ENCODE measurements at regions not wholly inside any gene's neighbourhood (a gene's known extent, or its start where the extent isn't known, plus 50 kb on each side); places are given as distances from the start of the nearest gene placed in this dataset.

DNA sequence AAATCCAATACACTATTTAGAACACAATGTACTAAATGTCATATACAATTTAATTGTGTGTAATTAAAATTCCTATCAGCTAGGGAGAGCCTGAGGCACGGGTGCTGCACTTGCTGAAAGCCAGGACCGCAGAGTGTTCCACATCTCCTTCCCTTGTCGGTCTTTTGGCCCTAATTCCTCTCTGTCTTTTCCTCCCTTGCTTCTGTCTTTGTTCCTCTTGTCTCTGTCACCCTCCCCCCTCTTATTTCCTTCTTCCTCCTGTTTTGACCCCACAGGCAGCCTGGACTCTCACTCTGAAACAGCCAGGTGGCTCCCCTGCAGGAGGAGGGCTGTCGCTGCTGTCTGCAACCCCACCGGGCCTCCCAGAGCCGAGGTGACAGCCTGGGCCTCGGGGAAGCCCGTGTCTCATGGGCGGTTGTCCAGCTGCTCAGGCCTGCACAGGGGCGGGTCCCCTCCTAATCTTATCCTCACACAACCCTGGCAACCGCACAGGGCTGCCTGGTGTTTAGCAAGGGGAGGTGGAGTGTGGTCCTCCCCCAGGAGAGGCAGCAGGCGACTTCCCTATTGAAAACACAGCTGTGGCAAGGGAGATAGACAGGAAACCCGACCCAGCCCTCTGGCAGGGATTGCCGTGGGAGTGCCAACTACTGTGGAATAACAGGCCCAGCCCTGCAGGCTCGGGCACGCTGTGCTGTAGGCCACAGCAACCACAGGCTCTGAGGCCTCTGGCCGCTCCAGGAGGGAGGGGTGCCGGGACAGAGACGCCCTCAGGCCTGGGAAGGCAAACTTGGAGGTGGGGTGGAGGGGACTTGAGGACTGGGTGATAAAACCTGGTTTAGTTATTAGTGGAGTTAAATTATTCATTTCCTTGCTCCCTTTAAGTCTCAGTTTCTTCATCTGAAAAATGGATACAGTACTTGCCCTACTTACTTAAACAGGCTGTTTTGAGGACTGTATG is 68.8 kb upstream of the WDR26 start (continued):
- TF ChIP-seq, protein P1, sequence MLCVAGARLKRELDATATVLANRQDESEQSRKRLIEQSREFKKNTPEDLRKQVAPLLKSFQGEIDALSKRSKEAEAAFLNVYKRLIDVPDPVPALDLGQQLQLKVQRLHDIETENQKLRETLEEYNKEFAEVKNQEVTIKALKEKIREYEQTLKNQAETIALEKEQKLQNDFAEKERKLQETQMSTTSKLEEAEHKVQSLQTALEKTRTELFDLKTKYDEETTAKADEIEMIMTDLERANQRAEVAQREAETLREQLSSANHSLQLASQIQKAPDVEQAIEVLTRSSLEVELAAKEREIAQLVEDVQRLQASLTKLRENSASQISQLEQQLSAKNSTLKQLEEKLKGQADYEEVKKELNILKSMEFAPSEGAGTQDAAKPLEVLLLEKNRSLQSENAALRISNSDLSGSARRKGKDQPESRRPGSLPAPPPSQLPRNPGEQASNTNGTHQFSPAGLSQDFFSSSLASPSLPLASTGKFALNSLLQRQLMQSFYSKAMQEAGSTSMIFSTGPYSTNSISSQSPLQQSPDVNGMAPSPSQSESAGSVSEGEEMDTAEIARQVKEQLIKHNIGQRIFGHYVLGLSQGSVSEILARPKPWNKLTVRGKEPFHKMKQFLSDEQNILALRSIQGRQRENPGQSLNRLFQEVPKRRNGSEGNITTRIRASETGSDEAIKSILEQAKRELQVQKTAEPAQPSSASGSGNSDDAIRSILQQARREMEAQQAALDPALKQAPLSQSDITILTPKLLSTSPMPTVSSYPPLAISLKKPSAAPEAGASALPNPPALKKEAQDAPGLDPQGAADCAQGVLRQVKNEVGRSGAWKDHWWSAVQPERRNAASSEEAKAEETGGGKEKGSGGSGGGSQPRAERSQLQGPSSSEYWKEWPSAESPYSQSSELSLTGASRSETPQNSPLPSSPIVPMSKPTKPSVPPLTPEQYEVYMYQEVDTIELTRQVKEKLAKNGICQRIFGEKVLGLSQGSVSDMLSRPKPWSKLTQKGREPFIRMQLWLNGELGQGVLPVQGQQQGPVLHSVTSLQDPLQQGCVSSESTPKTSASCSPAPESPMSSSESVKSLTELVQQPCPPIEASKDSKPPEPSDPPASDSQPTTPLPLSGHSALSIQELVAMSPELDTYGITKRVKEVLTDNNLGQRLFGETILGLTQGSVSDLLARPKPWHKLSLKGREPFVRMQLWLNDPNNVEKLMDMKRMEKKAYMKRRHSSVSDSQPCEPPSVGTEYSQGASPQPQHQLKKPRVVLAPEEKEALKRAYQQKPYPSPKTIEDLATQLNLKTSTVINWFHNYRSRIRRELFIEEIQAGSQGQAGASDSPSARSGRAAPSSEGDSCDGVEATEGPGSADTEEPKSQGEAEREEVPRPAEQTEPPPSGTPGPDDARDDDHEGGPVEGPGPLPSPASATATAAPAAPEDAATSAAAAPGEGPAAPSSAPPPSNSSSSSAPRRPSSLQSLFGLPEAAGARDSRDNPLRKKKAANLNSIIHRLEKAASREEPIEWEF (IDR thresholded peaks at IDR 0.05; ENCODE audit: insufficient replicate concordance, low read depth, low read length): no peak
- TF ChIP-seq ZNF217 (IDR thresholded peaks at IDR 0.05): peak; percentile 47; the same call in 1 of the 2 replicates
- TF ChIP-seq IKZF1 (conservative IDR thresholded peaks at IDR 0.05): peak; percentile 94
- TF ChIP-seq POU2F2 (IDR thresholded peaks at IDR 0.05; ENCODE audit: borderline replicate concordance, low read depth, low read length): no peak
- no peak for TF ChIP-seq KDM1A (IDR thresholded peaks at IDR 0.05; ENCODE audit: borderline replicate concordance)
- TF ChIP-seq MTA2 (IDR thresholded peaks at IDR 0.05; ENCODE audit: low read depth): peak; percentile 54; the same call in 1 of the 2 replicates
- peak; percentile 65; the same call in 1 of the 2 replicates for TF ChIP-seq DPF2 (IDR thresholded peaks at IDR 0.05)
- TF ChIP-seq BACH1 (IDR thresholded peaks at IDR 0.05; ENCODE audit: borderline replicate concordance): no peak
- TF ChIP-seq, protein P2, sequence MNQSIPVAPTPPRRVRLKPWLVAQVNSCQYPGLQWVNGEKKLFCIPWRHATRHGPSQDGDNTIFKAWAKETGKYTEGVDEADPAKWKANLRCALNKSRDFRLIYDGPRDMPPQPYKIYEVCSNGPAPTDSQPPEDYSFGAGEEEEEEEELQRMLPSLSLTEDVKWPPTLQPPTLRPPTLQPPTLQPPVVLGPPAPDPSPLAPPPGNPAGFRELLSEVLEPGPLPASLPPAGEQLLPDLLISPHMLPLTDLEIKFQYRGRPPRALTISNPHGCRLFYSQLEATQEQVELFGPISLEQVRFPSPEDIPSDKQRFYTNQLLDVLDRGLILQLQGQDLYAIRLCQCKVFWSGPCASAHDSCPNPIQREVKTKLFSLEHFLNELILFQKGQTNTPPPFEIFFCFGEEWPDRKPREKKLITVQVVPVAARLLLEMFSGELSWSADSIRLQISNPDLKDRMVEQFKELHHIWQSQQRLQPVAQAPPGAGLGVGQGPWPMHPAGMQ (IDR thresholded peaks at IDR 0.05; ENCODE audit: borderline replicate concordance): no peak
- TF ChIP-seq, protein P3, sequence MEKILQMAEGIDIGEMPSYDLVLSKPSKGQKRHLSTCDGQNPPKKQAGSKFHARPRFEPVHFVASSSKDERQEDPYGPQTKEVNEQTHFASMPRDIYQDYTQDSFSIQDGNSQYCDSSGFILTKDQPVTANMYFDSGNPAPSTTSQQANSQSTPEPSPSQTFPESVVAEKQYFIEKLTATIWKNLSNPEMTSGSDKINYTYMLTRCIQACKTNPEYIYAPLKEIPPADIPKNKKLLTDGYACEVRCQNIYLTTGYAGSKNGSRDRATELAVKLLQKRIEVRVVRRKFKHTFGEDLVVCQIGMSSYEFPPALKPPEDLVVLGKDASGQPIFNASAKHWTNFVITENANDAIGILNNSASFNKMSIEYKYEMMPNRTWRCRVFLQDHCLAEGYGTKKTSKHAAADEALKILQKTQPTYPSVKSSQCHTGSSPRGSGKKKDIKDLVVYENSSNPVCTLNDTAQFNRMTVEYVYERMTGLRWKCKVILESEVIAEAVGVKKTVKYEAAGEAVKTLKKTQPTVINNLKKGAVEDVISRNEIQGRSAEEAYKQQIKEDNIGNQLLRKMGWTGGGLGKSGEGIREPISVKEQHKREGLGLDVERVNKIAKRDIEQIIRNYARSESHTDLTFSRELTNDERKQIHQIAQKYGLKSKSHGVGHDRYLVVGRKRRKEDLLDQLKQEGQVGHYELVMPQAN (conservative IDR thresholded peaks at IDR 0.05): no peak
- TF ChIP-seq, protein P4, sequence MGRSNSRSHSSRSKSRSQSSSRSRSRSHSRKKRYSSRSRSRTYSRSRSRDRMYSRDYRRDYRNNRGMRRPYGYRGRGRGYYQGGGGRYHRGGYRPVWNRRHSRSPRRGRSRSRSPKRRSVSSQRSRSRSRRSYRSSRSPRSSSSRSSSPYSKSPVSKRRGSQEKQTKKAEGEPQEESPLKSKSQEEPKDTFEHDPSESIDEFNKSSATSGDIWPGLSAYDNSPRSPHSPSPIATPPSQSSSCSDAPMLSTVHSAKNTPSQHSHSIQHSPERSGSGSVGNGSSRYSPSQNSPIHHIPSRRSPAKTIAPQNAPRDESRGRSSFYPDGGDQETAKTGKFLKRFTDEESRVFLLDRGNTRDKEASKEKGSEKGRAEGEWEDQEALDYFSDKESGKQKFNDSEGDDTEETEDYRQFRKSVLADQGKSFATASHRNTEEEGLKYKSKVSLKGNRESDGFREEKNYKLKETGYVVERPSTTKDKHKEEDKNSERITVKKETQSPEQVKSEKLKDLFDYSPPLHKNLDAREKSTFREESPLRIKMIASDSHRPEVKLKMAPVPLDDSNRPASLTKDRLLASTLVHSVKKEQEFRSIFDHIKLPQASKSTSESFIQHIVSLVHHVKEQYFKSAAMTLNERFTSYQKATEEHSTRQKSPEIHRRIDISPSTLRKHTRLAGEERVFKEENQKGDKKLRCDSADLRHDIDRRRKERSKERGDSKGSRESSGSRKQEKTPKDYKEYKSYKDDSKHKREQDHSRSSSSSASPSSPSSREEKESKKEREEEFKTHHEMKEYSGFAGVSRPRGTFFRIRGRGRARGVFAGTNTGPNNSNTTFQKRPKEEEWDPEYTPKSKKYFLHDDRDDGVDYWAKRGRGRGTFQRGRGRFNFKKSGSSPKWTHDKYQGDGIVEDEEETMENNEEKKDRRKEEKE (IDR thresholded peaks at IDR 0.05): no peak
- TF ChIP-seq GABPA (IDR thresholded peaks at IDR 0.05; ENCODE audit: low read depth): no peak
- TF ChIP-seq NRF1 (conservative IDR thresholded peaks at IDR 0.05; ENCODE audit: low read depth, low read length): no peak
- TF ChIP-seq SIN3A (IDR thresholded peaks at IDR 0.05; ENCODE audit: low read depth, low read length): 0 out of 2 replicates have a peak, but pooled peaks have one; percentile 37
- TF ChIP-seq, protein P5, sequence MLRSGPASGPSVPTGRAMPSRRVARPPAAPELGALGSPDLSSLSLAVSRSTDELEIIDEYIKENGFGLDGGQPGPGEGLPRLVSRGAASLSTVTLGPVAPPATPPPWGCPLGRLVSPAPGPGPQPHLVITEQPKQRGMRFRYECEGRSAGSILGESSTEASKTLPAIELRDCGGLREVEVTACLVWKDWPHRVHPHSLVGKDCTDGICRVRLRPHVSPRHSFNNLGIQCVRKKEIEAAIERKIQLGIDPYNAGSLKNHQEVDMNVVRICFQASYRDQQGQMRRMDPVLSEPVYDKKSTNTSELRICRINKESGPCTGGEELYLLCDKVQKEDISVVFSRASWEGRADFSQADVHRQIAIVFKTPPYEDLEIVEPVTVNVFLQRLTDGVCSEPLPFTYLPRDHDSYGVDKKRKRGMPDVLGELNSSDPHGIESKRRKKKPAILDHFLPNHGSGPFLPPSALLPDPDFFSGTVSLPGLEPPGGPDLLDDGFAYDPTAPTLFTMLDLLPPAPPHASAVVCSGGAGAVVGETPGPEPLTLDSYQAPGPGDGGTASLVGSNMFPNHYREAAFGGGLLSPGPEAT (IDR thresholded peaks at IDR 0.05; ENCODE audit: low read depth): peak; percentile 52; the same call in 1 of the 2 replicates

Data from GM12878 (cell line).